Sigmoid colon (tissue), 6 donors: ENCODE measurements at regions not wholly inside any gene's neighbourhood (a gene's known extent, or its start where the extent isn't known, plus 50 kb on each side); places are given as distances from the start of the nearest gene placed in this dataset.
A peak's percentile ranks its signal among the peaks of the same experiment; 100 is the strongest.

Experiments
- DNase-seq: peaks from one replicate; pipeline ENCODE4 v3.0.0-alpha.2; 2019
- H3K27ac ChIP-seq, 4 donors: fragments of 200-600 bp; sonication (generic); one replicate each; pipeline ENCODE4 v1.5.1; 2016 to 2019; ENCODE audit warnings: mild to moderate bottlenecking in 1 of 4
- H3K27me3 ChIP-seq, 3 donors: fragments of 200-600 bp; sonication (generic); one replicate each; pipeline ENCODE4 v1.5.1; 2019; ENCODE audit warnings: mild to moderate bottlenecking in 1 of 3
- H3K36me3 ChIP-seq, 4 donors: fragments of 200-600 bp; sonication (generic); one replicate each; pipeline ENCODE4 v1.5.1; 2016 to 2019
- H3K4me1 ChIP-seq, 4 donors: fragments of 200-600 bp; sonication (generic); one replicate each; pipeline ENCODE4 v1.5.1; 2017 to 2019
- H3K4me3 ChIP-seq, 4 donors: fragments of 200-600 bp; sonication (generic); one replicate each; pipeline ENCODE4 v1.5.1; 2017 to 2019; ENCODE audit warnings: mild to moderate bottlenecking in 2 of 4, moderate library complexity in 1 of 4
- H3K9me3 ChIP-seq, 4 donors: fragments of 200-600 bp in 3 of 4; sonication (generic) in 3 of 4; one replicate each; pipeline versions ENCODE4 v1.5.1 to v1.6.1; 2013 to 2019
- CTCF ChIP-seq, 4 experiments: fragments of 450-650 bp in 3 of 4; fragments of 200-600 bp in 1 of 4; IDR thresholded peaks; one replicate each; pipeline ENCODE4 v1.5.1; 2016 to 2019; ENCODE audit warnings: antibody characterized with exemption in 4 of 4, mild to moderate bottlenecking in 3 of 4, moderate library complexity in 2 of 4
- EP300 ChIP-seq, 4 donors: sonication (generic); formaldehyde crosslinking; IDR thresholded peaks; one replicate each; pipeline ENCODE4 v1.6.1; 2017; ENCODE audit warnings: antibody characterized with exemption in 4 of 4
- POLR2A ChIP-seq, 2 donors: fragments of 450-650 bp; IDR thresholded peaks; one replicate each; pipeline ENCODE4 v1.6.1; 2016; ENCODE audit warnings: antibody characterized with exemption in 2 of 2, mild to moderate bottlenecking in 2 of 2, moderate library complexity in 2 of 2
- POLR2AphosphoS5 ChIP-seq, 4 donors: sonication (generic); formaldehyde crosslinking; IDR thresholded peaks; one replicate each; pipeline ENCODE4 v1.6.1; 2017; ENCODE audit warnings: antibody characterized with exemption in 4 of 4
- WGBS, 2 donors: extraction: QIAGEN DNeasy Blood & Tissue Kit; methylation state at CpG; one replicate each; pipeline ENCODE4 v1.1.7; 2013; 5-methylcytosine and 5-hydroxymethylcytosine counted together
- intact Hi-C: fragments of 100-400 bp; cut with DNase I; formaldehyde crosslinking; loops from one replicate; pipeline ENCODE4 v1.15.1; 2023
- donor health status: healthy with polysubstance abuse.
- donor health status: healthy.

- WGBS, 2 donors: 72 to 79% methylated on average over 14 of the region's 14 CpGs
- Histone ChIP-seq H3K4me1 (no peaks in the 10 kb centered on the region), H3K27ac (no peak overlapping the region), H3K27me3 (no peaks in the 10 kb centered on the region), H3K36me3 (no peaks in the 10 kb centered on the region), H3K4me3 (no peak overlapping the region), H3K9me3 (no peaks in the 10 kb centered on the region)
- TF ChIP-seq POLR2A (IDR thresholded peaks at IDR 0.05): no peak
- TF ChIP-seq CTCF (IDR thresholded peaks at IDR 0.05): no peak
- TF ChIP-seq POLR2AphosphoS5 (IDR thresholded peaks at IDR 0.05): no peak
- TF ChIP-seq EP300 (IDR thresholded peaks at IDR 0.05): no peak
- intact Hi-C loops: no loop called here
- peak; percentile 57 for DNase-seq
Measured at GRCh38 chr20:50356525-50356885, 153.7 kb upstream of the PTPN1 start.

GRCh38 chr20:50356962-50357782 is 153.0 kb upstream of the PTPN1 start:
- no peaks in the 10 kb centered on the region for H3K9me3 ChIP-seq
- no peaks in the 10 kb centered on the region for H3K27me3 ChIP-seq
- DNase-seq: peak; percentile 52
- H3K36me3 ChIP-seq: no peaks in the 10 kb centered on the region
- intact Hi-C loops: no loop called here
- no peak overlapping the region for H3K27ac ChIP-seq
- TF ChIP-seq POLR2AphosphoS5 (IDR thresholded peaks at IDR 0.05): no peak
- TF ChIP-seq EP300 (IDR thresholded peaks at IDR 0.05): no peak
- no peak for TF ChIP-seq CTCF (IDR thresholded peaks at IDR 0.05)
- no peak for TF ChIP-seq POLR2A (IDR thresholded peaks at IDR 0.05)
- H3K4me1 ChIP-seq: no peaks in the 10 kb centered on the region
- 84 to 85% methylated on average over 16 of the region's 16 CpGs for WGBS, 2 donors
- no peak overlapping the region for H3K4me3 ChIP-seq

- no peaks in the 10 kb centered on the region for H3K9me3 ChIP-seq
- TF ChIP-seq CTCF (IDR thresholded peaks at IDR 0.05): no peak
- no peak for TF ChIP-seq POLR2A (IDR thresholded peaks at IDR 0.05)
- no peak for TF ChIP-seq EP300 (IDR thresholded peaks at IDR 0.05)
- no peak for TF ChIP-seq POLR2AphosphoS5 (IDR thresholded peaks at IDR 0.05)
- intact Hi-C loops: no loop called here
Measured at GRCh38 chr20:50357783-50358161, 152.4 kb upstream of the PTPN1 start.

GRCh38 chr20:50358166-50358565 is 152.0 kb upstream of the PTPN1 start:
- intact Hi-C loops: no loop called here
- no peaks in the 10 kb centered on the region for H3K9me3 ChIP-seq
- no peak overlapping the region for H3K27ac ChIP-seq
- H3K36me3 ChIP-seq: no peaks in the 10 kb centered on the region
- no peak for DNase-seq
- 89 to 92% methylated on average over 5 of the region's 5 CpGs for WGBS, 2 donors
- no peaks in the 10 kb centered on the region for H3K27me3 ChIP-seq
- no peaks in the 10 kb centered on the region for H3K4me1 ChIP-seq
- no peak overlapping the region for H3K4me3 ChIP-seq
- TF ChIP-seq CTCF (IDR thresholded peaks at IDR 0.05) (no peak), POLR2A (IDR thresholded peaks at IDR 0.05) (no peak), POLR2AphosphoS5 (IDR thresholded peaks at IDR 0.05) (no peak), EP300 (IDR thresholded peaks at IDR 0.05) (no peak)

More at GRCh38 chr20:50357783-50358161, 152.4 kb upstream of the PTPN1 start:
- Histone ChIP-seq H3K27me3 (no peaks in the 10 kb centered on the region), H3K4me3 (no peak overlapping the region), H3K36me3 (no peaks in the 10 kb centered on the region), H3K4me1 (no peaks in the 10 kb centered on the region), H3K27ac (no peak overlapping the region)
- DNase-seq: peak; percentile 60
- 69 to 83% methylated on average over 6 of the region's 6 CpGs for WGBS, 2 donors

GRCh38 chr20:50358971-50359370 is 151.2 kb upstream of the PTPN1 start:
- Histone ChIP-seq H3K9me3 (no peaks in the 10 kb centered on the region), H3K4me1 (no peaks in the 10 kb centered on the region), H3K36me3 (no peaks in the 10 kb centered on the region), H3K27me3 (no peaks in the 10 kb centered on the region), H3K4me3 (no peak overlapping the region), H3K27ac (no peak overlapping the region)
- 93% methylated on average over 13 of the region's 13 CpGs for WGBS, 2 donors
- TF ChIP-seq CTCF (IDR thresholded peaks at IDR 0.05): no peak
- no peak for TF ChIP-seq POLR2A (IDR thresholded peaks at IDR 0.05)
- TF ChIP-seq EP300 (IDR thresholded peaks at IDR 0.05): no peak
- TF ChIP-seq POLR2AphosphoS5 (IDR thresholded peaks at IDR 0.05): no peak
- intact Hi-C loops: no loop called here
- DNase-seq: peak; percentile 53
